ENCODE measurements at regions not wholly inside any gene's neighbourhood (a gene's known extent, or its start where the extent isn't known, plus 50 kb on each side); places are given as distances from the start of the nearest gene placed in this dataset.
A peak's percentile ranks its signal among the peaks of the same experiment; 100 is the strongest.
"Not testable (repeated sequence)": the region's sequence is repeated elsewhere in the genome, so short reads cannot be mapped to it uniquely, and the experiment has no call there.

DNA sequence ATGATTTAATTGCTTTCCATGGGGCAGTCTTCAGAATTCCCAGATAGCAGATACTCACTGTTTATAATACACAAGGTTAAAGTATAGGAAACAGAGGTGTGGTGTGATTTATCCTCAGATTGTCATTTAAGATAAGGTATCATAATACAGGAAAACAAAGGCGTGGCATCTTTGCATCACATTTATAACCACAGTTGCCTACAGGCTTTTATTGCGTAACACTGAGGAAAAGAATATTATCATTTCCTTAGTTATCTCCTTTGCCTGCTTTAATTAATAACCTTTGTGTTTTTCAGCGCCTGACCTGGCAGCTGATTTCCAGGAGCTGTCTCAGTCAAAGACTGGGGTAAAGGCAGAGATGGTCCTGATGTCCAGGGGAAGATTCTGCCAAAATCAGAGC lies 68.8 kb downstream of the SSX7 start:
- DNase-seq: no peak

GRCh38 chrX:52577464-52578173 lies 60.8 kb upstream of the XAGE1B start:
- no peak for DNase-seq

DNA sequence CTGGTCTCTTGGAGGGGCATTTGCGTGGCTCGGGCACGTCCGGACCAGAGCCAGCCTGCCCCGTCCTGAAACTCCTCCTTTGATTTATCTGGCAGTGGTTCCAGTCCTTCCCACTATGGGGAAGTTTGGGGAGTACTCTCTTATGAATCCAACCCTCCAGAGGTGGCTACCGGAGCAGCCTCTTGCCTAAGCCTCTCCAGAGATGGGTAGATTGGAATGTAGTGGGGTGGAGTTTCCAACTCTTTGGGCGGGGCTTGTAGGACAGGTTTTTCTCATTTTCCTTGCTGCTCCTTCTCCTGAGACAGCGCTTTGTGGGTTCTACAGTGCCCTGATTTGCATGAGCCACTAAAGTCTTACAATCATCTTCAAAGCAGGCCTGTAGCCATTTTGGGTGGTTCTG lies 60.1 kb upstream of the XAGE1B start:
- DNase-seq: no peak

DNA sequence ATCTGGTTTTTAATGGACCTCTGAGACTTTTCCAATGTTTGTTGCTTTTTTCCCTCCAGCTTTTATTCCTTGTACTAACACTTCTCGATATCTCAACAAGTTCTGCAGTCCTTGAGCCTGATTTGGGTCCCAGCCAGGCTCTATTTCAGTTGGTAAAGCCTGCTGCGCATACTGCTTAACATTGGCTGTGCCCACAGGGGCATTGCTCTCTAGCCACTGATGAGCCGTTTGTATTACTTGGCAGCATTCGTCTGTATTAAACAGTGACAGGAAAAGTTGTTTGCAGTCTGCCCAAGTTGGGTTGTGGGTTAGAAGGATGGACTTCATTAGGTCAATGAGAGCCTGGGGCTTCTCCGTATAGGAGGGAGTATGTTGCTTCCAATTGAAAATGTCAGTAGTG lies 59.6 kb upstream of the XAGE1B start:
- DNase-seq: no peak

DNA sequence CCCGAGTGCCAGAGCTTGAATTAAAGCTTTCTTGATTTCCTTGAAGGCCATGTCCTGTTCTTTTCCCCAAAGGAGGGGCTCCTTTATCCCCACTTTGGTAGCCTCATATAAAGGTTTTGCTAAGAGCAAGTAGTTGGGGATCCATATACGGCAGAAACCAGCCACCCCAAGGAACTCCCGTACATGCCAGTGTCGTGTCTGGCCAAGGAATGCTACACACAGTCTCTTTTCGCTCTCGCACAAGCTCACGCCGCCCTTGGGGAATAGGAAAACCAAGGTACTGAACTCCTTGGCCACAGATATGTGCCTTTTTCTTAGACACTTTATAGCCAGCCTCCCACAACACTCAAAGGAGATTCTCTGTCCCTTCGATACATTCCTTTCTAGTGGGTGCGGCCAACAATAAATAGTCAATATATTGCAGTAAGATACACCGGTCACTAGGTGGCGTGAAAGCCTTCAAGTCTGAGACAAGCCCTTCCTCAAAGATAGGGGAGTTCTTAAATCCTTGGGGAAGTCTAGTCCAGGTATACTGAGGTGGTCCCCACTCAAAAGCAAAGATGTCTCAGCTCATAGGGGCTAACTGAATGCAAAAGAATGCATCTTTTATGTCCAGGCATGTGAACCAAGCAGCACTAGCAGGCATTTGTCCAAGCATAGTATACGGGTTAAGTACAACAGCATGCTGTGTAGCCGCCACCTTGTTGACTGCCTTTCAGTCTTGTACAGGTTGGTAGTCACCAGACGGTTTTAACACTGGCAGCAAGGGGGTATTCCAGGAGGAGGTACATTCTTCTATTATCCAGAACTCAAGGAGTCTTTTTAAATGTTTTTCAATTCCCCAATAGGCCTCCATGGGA lies 57.8 kb upstream of the XAGE1B start:
- DNase-seq: peak in 1 of 2 experiments; percentile 41

DNA sequence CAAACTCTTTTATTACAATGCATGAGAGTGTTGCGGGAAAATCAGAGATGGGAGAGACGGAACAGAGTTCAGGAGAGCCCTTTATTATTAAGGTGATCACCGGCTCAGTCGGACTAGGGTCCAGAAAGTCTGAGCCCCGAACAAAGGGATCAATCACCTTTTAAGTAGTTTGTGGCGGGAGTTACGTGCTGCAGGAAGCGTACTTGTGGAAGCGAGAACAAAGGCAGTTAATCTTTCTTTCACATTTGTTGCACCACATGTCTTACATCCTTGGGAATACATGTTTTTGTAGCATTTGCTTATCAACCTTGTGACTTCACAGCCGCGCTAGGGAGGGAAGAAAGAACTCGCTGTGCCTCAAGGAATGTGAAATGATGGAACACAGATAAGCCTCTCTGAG lies 51.3 kb upstream of the XAGE1B start:
- DNase-seq: not testable (repeated sequence)
